GM21360 (cell line): ENCODE measurements at regions not wholly inside any gene's neighbourhood (a gene's known extent, or its start where the extent isn't known, plus 50 kb on each side); places are given as distances from the start of the nearest gene placed in this dataset.
A peak's percentile ranks its signal among the peaks of the same experiment; 100 is the strongest.

ENCODE experiments used
- ATAC-seq: cut with Tn5 transposase; IDR thresholded peaks from one replicate; pipeline ENCODE4 v1.9.1; 2021; ENCODE audit warnings: mild to moderate bottlenecking, moderate library complexity; ENCODE audit not compliant: unreplicated experiment

GRCh38 chr5:107266100-107266499, 404.6 kb downstream of the EFNA5 start:
- ATAC-seq = no peak

- ATAC-seq = no peak
These were observed 405.5 kb downstream of the EFNA5 start for GRCh38 chr5:107265193-107265592.

- peak; percentile 78 for ATAC-seq
These were observed 407.2 kb downstream of the EFNA5 start for GRCh38 chr5:107263387-107264018.

GRCh38 chr5:107257885-107258520, 412.7 kb downstream of the EFNA5 start:
- peak; percentile 55 for ATAC-seq

- no peak for ATAC-seq
These were observed 415.9 kb downstream of the EFNA5 start for GRCh38 chr5:107254902-107255234.

GRCh38 chr5:107254214-107254901, 416.4 kb downstream of the EFNA5 start:
- ATAC-seq = no peak

GRCh38 chr5:107253246-107253645, 417.5 kb downstream of the EFNA5 start:
- ATAC-seq = no peak

- ATAC-seq = no peak
These were observed 419.6 kb downstream of the EFNA5 start for GRCh38 chr5:107251151-107251550.

GRCh38 chr5:107248066-107248695, 422.6 kb downstream of the EFNA5 start:
- no peak for ATAC-seq

- ATAC-seq = no peak
These were observed 423.3 kb downstream of the EFNA5 start for GRCh38 chr5:107247427-107247826.

GRCh38 chr5:107243220-107243579, 427.5 kb downstream of the EFNA5 start:
- ATAC-seq = no peak

GRCh38 chr5:107242411-107243219, 428.1 kb downstream of the EFNA5 start:
- ATAC-seq = no peak

- ATAC-seq = no peak
These were observed 428.9 kb downstream of the EFNA5 start for GRCh38 chr5:107241841-107242240.

- ATAC-seq = no peak
These were observed 435.6 kb downstream of the EFNA5 start for GRCh38 chr5:107235167-107235566.

- ATAC-seq = no peak
These were observed 437.9 kb downstream of the EFNA5 start for GRCh38 chr5:107232788-107233187.

- ATAC-seq = no peak
These were observed 438.4 kb downstream of the EFNA5 start for GRCh38 chr5:107232293-107232692.

GRCh38 chr5:107231191-107231590, 439.5 kb downstream of the EFNA5 start:
- ATAC-seq = no peak

GRCh38 chr5:107230367-107230766, 440.4 kb downstream of the EFNA5 start:
- ATAC-seq = no peak

GRCh38 chr5:107228226-107228625, 442.5 kb downstream of the EFNA5 start:
- ATAC-seq = no peak

GRCh38 chr5:107224272-107224671, 446.5 kb downstream of the EFNA5 start:
- no peak for ATAC-seq

GRCh38 chr5:107223066-107223465, 447.7 kb downstream of the EFNA5 start:
- no peak for ATAC-seq
